Midbrain (tissue), 1 donor: ENCODE measurements at regions not wholly inside any gene's neighbourhood (a gene's known extent, or its start where the extent isn't known, plus 50 kb on each side); places are given as distances from the start of the nearest gene placed in this dataset.
"Not testable (repeated sequence)": the region's sequence is repeated elsewhere in the genome, so short reads cannot be mapped to it uniquely, and the experiment has no call there.

Experiments
- DNase-seq: peaks from one replicate; lab custom pipeline; 2025; lab: John Stamatoyannopoulos, UW

DNA sequence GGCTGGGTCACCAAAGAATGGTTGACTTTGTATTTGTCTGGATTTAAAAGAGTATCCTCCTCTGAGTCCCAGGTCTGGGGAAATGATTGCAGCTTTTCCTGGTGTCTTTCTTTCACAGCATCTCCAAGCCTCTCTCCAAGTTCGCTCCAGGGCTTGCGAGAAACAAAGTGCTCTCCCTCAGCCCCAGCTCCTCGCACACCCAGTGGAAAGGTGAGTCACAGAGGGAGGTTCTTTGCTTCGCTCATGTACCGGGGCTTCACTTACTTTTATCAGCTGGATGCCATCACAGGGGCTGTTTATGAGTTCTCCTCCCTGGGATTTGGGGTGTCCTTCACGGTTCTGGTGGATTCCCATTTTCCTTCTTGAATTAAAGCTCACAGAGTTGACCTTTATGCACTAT is 252.2 kb upstream of the PLPP4 start:
- DNase-seq: no peak

DNA sequence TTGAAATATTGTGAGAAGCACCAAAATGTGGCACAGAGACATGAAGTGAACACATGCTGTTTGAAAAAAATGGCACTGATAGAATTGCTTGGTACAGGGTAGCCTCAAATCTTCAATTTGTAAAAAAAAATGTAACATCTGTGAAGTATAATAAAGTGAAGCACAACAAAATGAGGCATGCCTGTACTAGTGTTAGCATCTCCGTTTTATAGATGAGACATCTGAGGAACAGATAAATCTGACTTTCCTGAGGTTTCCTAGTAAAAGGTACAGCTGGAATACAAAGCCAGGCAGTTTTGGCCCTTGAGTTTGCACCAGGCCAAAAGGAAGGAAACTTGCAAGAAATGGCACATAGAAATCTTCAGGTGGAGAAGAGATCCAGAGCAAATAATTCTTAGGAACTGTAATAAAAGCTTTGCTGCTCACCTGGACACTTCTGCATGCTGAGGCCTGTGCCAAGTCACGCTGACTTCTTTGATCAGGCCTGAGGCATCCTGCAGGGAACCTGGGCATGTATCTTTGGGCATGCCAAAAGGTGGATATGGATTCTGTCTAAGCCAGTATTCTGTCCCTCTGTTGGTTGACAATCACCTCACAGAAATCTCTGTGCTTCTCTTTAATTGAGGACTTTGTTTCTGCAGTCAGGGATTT is 251.5 kb upstream of the PLPP4 start:
- DNase-seq: no peak

DNA sequence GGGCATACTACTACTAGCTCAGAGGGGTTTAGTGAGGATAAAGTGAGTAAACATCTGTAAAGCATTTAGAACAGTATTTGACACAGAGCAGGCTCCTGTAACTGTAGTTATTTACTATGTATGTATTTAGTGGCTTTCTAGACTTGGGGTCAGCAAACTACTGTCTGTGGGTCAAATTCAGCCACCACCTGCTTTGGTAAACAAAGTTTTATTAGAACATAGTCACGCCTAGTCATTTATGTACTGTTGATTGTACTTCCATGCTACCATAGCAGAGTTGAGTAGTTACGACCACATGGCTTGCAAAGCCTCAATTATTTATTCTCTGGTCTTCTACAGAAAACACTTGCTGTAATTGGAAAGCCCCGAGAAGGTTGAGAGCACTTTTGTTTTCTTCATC is 248.5 kb upstream of the PLPP4 start:
- no peak for DNase-seq

DNA sequence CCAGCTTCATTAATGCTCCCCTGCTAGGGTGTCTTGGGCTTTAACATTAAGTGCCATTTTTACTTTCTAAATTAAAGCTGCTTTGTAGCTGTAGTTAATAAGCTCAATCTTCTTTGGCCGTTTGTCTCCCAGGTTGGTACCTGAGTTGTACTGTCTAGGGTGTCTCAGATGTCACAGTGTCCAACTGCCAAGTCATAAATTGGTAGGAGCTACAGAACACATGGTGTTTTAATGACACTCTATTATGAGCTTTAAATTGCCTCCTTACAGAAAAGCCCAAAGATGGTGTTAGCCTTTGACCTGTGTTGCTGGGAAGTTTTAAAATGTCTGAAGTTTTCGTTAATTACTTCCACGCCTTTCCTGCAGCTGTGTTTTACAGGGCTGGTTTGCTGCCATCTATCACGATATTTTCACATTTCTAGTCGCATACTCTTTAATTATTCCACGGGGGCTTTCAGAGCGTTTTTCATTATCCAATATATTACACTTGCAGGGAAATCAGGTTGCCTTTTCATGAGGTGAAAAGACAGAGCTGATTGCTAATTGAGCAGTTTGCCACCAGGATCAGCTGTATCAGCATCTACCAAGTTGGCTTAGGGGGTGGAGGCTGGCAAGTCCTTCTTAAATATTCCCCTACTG is 247.8 kb upstream of the PLPP4 start:
- no peak for DNase-seq

DNA sequence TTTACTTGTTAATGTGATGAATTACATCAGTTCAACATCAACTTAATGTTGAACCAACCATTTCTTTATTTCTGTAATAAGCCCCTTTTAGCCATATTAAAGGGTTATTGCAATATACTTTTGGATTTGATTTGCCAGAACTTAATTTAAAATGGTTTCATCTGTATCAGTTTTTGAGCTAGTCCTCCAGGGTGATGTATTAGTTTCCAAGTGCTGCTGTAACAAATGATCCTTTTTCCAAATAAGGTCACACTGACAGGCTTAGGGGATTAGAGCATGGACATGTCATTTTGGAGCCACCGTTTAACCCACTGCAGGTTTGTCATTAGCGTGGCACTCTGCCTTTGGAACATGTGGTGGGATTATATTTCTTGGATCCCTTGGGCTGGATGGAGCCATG is 244.8 kb upstream of the PLPP4 start:
- no peak for DNase-seq

DNA sequence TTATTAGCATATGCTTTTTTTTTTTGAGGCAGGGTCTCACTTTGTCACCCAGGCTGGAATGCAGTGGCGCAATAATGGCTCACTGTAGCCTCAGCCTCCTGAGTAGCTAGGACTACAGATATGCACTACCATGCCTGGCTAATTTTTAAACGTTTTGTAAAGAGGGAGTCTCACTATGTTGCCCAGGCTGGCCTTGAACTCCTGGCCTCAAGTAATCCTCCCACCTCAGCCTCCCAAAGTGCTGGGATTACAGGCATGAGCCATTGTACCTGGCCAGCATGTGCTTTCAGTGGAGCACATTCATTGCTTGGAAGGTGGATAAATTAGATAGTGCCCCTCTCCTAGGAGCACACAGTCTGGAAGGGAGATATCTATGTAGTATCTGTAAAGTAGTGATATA is 243.7 kb upstream of the PLPP4 start:
- DNase-seq: not testable (repeated sequence)

DNA sequence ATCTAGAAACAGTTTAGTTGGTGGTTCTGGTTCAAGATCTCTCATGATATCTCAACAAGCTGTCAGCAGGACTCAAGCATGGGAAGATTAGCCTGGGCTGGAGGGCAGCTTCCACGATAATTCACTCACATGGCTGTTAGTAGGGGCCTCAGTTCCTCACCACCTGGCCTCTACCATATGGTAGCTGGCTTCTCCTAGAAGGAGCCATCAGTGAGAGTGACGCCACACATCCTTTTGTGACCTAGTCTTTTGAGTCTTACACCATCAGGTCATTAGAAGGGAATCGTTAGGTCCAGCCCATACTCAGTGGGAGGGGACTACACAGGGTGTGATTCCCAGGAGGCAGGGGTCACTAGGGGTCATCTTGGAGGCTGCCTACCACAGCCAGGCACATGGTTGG is 239.3 kb upstream of the PLPP4 start:
- DNase-seq: no peak

DNA sequence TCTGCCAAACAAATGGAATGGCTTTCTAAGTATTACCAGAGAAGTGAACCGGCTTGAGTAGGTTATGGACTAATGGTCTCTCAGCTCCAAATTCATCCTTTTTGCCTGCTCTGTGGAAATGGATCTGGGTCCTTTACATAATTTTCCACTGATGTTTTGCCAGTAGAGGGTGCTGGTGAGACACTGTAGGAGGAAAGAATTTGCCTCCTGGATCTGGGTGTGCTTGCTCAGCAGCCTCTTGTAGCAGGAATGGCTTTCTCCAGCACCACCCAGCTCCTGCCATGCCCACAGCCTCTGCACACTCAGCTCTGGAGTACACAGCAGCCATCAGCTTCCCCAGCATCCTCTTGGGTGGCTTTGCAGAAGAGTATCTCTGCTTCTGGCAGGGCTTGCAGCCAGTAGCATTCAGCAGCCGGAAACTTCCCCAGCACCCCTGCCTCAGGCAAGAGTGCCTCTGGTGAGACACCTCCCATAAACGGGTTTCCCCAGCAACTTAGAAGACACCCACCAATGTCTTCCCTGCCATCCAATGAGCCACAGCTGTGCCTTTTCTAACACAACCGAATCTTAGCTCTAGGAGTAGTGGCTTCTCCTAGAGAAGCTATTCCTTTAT is 235.0 kb upstream of the PLPP4 start:
- no peak for DNase-seq

DNA sequence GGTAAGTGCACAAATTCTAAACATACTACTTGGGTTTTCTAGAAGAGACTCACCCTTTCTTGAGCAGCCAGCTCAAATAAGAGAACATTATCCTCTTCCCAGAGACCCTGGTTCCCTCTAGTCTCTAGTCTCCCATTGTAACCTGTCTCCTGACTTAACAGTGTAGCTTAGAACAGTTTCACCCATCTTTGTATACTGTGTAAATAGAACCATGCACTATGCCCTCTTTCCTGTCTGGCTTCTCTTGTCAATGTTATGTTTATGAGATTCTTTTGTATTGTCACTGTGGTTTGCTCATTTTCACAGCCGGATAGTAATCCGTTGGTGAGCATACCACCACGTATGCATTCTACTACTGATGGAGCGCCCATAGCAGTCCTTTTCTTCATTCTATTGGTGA is 227.4 kb upstream of the PLPP4 start:
- no peak for DNase-seq

DNA sequence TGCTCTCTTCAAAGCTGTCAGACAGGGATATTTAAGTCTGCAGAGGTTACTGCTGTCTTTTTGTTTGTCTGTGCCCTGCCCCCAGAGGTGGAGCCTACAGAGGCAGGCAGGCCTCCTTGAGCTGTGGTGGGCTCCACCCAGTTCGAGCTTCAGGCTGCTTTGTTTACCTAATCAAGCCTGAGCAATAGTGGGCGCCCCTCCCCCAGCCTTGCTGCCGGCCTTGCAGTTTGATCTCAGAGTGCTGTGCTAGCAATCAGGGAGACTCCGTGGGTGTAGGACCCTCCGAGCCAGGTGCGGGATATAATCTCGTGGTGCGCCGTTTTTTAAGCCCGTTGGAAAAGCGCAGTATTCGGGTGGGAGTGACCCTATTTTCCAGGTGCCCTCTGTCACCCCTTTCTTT is 217.3 kb upstream of the PLPP4 start:
- not testable (repeated sequence) for DNase-seq

DNA sequence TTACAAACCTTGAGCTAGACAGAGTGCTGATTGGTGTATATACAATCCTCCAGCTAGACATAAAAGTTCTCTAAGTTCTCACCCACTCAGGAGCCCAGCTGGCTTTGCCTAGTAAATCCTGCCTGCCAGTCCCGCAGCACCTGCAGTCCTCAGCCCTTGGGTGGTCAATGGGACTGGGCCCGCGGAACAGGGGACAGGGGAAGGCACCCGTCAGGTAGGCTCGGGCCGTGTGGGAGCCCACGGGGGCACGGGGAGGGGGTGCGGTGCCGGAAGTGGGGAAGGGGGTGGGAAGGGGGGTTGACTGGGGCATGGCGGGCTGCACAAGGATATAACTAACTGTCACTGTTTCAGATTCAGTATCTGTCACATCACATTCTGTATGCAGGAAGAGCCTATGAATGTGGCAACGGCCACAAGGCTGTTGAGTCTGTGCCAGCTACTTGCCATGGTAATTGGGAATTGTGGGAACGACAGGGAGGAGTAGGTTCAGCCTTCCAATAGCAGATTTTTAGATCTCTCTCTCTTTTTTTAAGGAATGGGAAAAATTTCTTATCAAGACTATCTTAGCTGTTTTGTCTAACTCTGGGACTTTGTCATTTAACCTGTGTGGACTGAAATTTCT is 205.1 kb upstream of the PLPP4 start:
- DNase-seq: no peak

DNA sequence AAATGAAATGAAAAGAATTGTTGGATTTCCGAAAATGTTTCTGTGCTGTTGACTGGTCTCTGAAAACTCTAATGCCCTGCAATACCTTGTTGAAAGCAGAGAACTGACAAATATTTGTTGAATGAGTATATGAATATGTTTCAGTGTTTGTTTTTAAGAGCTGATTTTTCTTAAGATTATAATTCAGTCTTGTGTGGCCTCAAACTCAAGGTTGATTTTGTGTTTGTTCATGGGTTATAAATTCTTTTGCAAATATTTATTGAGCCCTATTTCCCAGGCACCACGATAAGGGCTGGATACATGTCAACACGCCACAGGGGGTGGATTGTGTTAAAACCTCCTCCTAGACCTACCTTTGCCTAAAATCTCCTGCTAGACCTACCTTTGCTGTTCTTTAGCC is 203.9 kb upstream of the PLPP4 start:
- no peak for DNase-seq

DNA sequence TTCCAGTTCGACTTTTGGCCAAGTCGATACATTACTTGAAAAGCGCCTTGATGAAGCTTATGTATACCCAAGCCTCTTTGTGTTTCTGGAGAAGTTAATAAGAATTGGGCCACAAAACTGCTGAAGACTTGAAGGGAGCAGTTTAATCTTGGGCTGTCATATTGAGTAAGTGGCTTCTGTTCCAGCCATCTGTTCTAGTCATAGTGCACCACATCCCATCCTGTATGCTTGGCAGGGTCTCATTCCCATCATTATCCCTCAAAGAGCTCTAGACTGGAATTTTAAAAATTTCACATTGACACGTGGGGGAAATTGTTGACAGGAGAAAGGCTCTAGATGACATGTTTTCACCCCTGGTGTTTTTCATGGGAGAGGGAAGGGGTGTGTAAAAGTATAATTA is 196.6 kb upstream of the PLPP4 start:
- no peak for DNase-seq

DNA sequence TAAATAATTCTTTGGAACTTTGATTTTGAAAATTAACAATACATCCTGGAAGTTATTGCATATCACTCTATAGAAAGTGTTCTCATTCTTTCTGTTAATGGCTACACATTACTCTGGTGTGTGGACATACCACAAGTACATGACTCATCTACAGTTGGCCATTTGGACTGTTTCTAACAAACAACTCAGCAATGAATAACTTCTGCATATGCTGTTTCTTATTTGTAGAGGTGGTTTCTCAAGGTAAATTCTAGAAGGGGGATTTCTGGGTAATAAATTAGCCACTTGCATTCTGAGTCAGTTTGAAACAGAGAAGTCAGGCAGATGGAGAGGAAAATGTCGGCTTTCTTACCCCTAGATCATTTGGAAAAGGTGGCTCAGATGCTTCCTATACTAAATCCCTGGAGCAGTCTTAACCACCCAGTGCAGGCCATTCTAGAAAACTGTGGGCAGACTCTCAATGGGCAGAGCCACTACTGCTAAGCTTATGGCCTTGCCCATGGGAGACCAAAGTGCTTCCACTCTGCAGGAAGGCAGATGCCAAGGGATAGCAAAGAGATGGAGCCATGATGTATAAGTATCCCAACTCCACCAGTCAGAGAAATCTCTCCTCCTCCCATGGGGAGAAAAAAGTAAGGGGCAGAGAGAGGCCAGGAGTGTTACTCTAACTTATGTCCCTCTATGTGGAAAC is 194.0 kb upstream of the PLPP4 start:
- DNase-seq: no peak

DNA sequence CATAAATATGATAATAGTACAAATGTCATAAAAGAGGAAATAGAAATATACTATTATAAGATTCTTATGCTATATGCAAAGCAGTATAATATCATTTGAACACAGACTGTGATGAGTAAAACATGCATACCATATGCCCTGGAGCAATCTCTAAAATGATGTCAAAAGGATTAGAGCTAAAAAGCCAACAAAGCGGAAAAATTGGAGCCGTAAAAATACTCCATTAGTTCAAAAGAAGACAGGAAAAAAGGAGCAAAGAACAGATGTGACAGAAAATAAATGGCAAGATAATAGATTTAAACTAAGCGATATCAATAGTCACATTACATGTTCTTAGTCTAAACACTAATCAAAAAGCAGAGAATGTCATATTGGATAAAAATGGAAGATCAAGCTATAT is 191.0 kb upstream of the PLPP4 start:
- no peak for DNase-seq

DNA sequence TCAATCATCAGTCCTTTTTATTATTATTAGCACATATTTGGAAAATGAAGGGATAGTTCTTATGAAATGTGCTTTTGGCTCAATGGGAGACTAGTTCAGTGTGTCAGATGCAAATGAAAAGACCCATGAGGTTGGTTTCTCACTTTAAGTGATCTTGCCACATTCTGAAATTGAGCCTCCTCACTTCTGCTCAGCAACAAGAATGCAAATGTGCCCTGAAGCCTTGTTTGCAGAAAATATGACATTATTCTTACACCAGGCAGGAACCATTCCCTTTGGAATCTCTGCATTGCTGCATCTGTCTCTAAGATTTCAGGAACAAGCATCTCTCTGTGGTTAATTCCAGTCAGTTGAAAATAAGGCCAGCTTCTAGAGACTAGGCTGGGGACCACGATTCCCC is 186.1 kb upstream of the PLPP4 start:
- no peak for DNase-seq

DNA sequence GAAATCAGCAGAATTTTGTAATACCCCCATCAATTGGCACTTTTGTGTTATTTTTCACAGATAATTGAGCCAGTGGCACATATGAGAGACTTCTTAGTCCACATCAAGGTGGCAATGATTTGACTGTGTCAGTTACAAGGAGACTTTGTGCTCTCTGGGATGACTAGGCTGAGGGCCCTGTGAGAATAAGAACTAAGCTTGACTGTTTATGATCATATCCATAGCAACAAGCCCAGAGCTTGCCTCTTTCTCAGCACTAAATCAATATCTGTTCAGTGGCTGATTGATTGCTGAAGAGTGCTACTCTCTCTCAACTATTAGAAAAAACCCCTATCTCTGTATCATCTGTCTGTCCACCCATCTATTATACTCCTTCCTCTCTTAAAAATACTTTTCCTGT is 185.3 kb upstream of the PLPP4 start:
- DNase-seq: no peak

DNA sequence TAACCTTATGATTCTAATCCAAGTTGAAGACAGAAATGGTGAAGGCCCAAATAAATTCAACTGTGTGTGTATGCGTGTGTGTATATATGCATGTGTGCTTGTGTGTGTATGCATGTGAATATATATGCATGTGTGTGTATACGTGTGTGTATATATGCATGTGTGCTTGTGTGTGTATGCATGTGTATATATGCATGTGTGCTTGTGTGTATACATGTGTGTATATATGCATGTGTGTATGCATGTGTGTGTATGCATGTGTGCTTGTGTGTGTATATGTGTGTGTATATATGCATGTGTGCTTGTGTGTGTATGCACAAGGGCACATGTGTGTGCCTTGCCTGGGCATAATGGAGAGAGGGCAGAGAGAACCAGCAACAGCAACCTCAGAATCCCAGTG is 184.7 kb upstream of the PLPP4 start:
- DNase-seq: no peak

DNA sequence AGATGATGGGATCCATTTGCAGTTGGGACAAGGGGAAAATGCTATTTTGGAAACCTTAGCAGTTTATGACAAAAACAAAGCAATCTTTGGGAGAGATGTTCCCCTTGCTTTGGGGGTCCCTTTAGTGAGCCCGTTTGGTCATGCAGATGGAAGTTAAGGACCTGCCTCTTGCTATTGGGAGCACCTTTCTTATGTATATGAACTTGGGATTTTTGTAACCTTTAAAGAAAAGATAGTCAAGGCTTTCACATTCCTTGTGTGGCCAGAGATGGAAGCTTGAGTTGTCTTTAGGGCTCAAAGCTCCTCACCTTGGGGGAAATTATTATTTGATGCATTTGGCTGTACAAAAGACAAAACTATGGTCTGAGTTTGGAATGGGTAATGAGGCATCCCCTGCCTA is 179.0 kb upstream of the PLPP4 start:
- no peak for DNase-seq

DNA sequence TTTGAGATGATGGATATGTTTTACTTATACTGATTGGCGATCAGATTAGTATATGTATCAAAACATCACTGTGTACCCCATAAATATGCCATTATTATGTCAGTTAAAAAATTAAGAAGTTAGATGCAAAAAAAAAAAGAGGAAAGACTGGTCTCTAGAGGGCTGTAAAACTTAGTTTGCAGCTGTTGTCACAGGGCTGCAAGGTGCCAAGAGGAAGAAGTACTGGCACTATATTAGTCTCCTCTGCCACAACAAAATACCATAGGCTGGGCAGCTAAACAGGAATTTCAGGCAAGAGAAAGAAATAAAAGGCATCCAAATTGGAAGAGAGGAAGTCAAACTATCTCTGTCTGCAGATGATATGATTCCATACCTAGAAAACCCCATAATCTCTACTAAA is 177.8 kb upstream of the PLPP4 start:
- no peak for DNase-seq

DNA sequence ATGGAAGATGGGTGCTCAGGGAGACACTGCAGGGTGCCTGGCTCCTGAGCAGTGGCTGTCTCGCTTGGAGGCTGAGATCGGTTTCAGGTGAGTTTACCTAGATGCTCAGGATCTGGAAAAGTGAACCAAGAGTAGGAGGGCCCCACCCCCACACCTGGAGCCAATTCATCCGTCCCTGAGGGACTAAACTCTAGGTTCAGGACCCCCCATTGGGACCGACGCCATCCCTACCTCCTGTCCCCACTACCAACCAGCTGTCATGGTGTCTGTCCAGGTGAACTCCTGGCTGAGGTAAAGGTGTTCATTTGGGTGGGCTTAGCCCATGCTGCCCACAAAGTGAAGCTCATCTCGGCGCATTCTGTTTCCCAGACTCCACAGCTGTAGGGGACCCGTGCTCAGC is 174.6 kb upstream of the PLPP4 start:
- DNase-seq: no peak

DNA sequence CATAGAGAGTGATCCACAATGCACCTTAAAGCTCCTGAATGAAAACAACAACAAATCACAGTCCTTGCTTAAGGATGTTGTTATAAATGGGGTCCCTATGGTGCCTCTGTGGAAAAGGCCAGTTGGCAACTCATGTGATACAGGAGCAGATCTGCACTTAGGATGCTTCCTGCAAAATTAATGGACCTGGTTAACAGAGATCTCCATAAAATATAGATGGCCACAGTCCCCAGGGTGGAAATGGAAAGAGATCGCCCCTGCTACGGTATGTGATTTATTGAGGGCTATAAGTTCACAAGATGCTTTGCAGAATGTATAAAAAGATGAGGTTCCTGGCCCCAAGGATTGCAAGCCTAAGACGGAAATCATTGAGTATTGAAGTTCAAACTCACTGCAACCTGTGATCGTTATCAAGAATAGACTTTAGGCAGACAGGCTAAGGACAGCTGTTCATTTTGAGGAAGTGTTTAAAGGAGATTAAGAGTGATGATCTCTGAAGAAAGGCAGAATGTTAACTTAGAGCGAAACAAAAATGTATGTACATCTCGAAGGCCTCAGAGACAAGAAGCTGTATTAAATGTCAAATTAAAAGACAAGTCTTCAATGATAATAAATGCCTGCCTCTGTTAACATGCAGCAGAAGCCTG is 174.1 kb upstream of the PLPP4 start:
- no peak for DNase-seq
